ENCODE measurements at regions not wholly inside any gene's neighbourhood (a gene's known extent, or its start where the extent isn't known, plus 50 kb on each side); places are given as distances from the start of the nearest gene placed in this dataset.

DNA sequence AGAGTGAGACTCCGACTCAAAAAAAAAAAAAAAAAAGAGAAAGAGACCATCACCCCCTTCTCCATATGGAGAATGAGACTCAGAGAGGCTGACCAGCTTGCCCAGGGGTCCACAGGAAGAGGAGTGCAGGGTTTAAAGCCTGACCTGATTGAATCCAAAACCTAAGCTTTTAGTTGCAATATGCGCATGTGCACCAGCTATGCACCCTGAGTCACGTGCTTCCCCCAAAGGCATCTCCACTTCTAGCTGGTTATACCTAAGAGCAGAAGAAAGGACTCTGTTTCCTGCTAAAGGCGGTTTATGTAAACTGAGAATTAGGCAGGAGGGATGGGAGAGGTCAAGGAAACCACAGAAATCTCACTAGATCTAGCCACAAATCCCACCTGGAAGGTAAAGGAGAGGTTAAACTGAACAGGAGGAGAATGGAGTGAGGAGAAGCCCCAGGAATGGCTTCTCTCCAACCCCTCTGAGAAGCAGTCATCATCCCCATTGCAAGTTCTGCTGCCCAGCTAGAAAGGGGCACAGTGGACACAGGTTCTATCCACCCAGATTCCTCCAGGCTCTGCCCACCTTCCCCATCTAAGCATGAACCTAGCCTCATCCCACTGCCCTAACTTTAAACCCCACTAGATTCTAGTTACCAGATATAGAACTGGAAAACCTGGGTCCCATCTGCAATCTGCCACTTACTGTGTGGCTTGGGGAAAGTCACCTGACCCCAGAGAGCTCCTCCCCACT lies 171.3 kb downstream of the ACTL7B start:
- no peak for DNase-seq (ENCODE audit: low spot score, unreplicated experiment)
- TF ChIP-seq, protein P1, sequence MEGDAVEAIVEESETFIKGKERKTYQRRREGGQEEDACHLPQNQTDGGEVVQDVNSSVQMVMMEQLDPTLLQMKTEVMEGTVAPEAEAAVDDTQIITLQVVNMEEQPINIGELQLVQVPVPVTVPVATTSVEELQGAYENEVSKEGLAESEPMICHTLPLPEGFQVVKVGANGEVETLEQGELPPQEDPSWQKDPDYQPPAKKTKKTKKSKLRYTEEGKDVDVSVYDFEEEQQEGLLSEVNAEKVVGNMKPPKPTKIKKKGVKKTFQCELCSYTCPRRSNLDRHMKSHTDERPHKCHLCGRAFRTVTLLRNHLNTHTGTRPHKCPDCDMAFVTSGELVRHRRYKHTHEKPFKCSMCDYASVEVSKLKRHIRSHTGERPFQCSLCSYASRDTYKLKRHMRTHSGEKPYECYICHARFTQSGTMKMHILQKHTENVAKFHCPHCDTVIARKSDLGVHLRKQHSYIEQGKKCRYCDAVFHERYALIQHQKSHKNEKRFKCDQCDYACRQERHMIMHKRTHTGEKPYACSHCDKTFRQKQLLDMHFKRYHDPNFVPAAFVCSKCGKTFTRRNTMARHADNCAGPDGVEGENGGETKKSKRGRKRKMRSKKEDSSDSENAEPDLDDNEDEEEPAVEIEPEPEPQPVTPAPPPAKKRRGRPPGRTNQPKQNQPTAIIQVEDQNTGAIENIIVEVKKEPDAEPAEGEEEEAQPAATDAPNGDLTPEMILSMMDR (IDR thresholded peaks at IDR 0.05; ENCODE audit: unreplicated experiment), result no peak
- Mint-ChIP-seq H3K27me3 (peaks cover 18% of the 10 kb centered on the region), H3K4me1 (ENCODE audit: low read depth) (no peaks in the 10 kb centered on the region), H3K36me3 (ENCODE audit: insufficient read depth) (no peaks in the 10 kb centered on the region), H3K9me3 (ENCODE audit: low read depth) (peaks cover 2% of the 10 kb centered on the region), H3K27ac (no peak overlapping the region), H3K4me3 (ENCODE audit: low read depth) (no peak overlapping the region)

DNA sequence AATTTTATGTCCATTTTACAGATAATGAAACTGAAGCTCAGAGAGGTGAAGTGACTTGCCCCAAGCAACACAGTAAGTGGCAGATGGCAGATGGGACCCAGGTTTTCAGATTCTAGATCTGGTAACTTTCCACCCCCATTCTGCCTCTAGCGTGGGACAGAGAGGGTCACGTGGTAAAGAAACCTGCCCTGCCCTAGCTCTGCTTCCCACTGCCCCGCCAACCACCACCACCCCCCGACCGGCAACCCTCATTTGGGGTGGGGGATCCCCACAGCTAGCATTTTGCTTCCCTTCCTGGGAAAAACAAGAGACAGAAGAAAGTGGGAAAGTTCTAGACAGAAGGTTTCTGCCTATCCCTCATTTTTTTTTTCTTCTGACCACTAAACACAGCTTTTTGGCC lies 172.5 kb downstream of the ACTL7B start:
- Mint-ChIP-seq H3K27me3 (peaks cover 24% of the 10 kb centered on the region), H3K4me3 (ENCODE audit: low read depth) (no peak overlapping the region), H3K27ac (no peak overlapping the region), H3K36me3 (ENCODE audit: insufficient read depth) (no peaks in the 10 kb centered on the region), H3K9me3 (ENCODE audit: low read depth) (no peaks in the 10 kb centered on the region), H3K4me1 (ENCODE audit: low read depth) (no peaks in the 10 kb centered on the region)
- TF ChIP-seq, protein P1 (IDR thresholded peaks at IDR 0.05; ENCODE audit: unreplicated experiment), result no peak
- no peak for DNase-seq (ENCODE audit: low spot score, unreplicated experiment)

DNA sequence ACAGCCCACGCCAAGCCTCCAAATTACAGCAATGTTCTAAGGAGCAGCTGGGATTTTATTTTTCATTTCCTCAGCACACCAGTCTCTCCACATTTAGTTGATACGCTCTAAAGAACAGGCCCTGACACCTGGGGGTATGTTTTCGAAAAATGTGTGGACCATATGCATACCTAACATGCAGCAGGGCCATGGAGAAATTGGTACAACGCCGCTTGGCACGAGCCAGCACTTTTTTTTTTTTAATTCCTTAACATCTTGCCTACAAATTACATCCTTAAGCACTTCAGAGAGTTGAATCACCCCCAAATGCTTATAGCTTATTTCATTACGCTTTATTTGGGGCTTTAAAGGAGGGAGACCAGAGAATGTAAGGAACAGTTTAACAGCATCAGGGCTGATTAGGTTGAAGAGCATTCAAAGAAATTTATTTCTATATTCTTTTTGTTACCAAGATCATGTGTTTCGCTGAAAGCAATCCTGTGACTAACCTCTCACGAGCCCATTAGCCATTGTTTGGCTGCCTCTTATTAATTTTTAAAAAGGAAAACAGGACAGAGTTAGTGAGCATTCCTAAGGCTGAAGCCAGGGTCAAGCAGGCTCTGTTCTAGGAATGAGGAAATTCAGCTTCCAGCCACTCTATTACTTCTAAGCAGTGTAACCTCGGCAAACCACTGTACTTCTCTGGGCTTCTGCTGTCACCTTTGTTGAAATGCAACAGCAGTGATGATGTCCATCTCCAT lies 173.8 kb downstream of the ACTL7B start:
- H3K27me3 Mint-ChIP-seq, result peaks cover 18% of the 10 kb centered on the region
- H3K4me1 Mint-ChIP-seq (ENCODE audit: low read depth), result no peaks in the 10 kb centered on the region
- H3K27ac Mint-ChIP-seq, result no peak overlapping the region
- TF ChIP-seq, protein P1 (IDR thresholded peaks at IDR 0.05; ENCODE audit: unreplicated experiment), result no peak
- H3K4me3 Mint-ChIP-seq (ENCODE audit: low read depth), result no peak overlapping the region
- H3K9me3 Mint-ChIP-seq (ENCODE audit: low read depth), result no peaks in the 10 kb centered on the region
- no peaks in the 10 kb centered on the region for H3K36me3 Mint-ChIP-seq (ENCODE audit: insufficient read depth)
- DNase-seq (ENCODE audit: low spot score, unreplicated experiment), result no peak

DNA sequence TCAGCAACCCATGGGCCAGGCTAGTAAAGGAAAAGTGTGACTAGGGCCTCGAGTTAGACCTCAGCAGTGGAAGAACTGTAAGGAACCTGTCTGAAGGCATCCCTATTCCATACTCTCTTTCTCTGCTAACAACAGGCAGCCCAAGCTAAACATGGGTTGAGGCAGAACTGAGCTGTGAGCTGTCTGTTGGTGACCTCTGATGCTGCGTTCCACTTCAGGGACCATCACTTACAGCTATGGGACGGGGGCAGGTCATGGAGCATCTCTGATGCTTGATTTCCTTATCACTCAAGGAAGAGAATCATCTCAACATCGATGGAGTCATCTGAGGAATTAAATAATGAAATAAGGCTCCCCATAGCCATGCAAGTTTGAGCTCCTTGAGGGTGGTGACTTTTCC lies 174.8 kb downstream of the ACTL7B start:
- H3K27me3 Mint-ChIP-seq, result peaks cover 21% of the 10 kb centered on the region
- no peak for DNase-seq (ENCODE audit: low spot score, unreplicated experiment)
- H3K4me1 Mint-ChIP-seq (ENCODE audit: low read depth), result no peaks in the 10 kb centered on the region
- no peak overlapping the region for H3K27ac Mint-ChIP-seq
- H3K4me3 Mint-ChIP-seq (ENCODE audit: low read depth), result no peak overlapping the region
- no peaks in the 10 kb centered on the region for H3K36me3 Mint-ChIP-seq (ENCODE audit: insufficient read depth)
- H3K9me3 Mint-ChIP-seq (ENCODE audit: low read depth), result no peaks in the 10 kb centered on the region
- TF ChIP-seq, protein P1 (IDR thresholded peaks at IDR 0.05; ENCODE audit: unreplicated experiment), result no peak

DNA sequence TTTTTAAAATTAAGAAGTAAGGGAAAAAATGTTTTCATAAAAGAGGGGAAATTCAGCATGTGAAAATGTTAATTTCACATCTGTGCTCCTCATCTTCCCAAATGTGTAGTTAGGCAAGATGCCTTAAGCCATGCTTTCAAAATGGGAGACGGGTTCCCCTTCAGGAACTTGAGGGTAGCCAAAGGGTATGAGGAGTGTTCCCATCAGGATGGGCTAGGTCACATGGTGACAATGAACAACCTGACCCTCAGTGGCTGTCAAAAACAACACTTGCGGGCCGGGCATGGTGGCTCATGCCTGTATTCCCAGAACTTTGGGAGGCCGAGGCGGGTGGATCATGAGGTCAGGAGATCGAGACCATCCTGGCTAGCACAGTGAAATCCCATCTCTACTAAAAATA lies 178.0 kb downstream of the ACTL7B start:
- H3K4me3 Mint-ChIP-seq (ENCODE audit: low read depth), result no peak overlapping the region
- TF ChIP-seq, protein P1 (IDR thresholded peaks at IDR 0.05; ENCODE audit: unreplicated experiment), result no peak
- DNase-seq (ENCODE audit: low spot score, unreplicated experiment), result no peak
- H3K4me1 Mint-ChIP-seq (ENCODE audit: low read depth), result no peaks in the 10 kb centered on the region
- H3K27ac Mint-ChIP-seq, result no peak overlapping the region
- peaks cover 43% of the 10 kb centered on the region for H3K27me3 Mint-ChIP-seq
- H3K36me3 Mint-ChIP-seq (ENCODE audit: insufficient read depth), result no peaks in the 10 kb centered on the region
- H3K9me3 Mint-ChIP-seq (ENCODE audit: low read depth), result no peaks in the 10 kb centered on the region
